MCF 10A (cell line): ENCODE measurements at regions not wholly inside any gene's neighbourhood (a gene's known extent, or its start where the extent isn't known, plus 50 kb on each side); places are given as distances from the start of the nearest gene placed in this dataset.

ENCODE experiments used
- BruUV-seq: library from RNA; stranded (reverse); fragments of 400-500 nt; replicated peaks from 2 replicates; lab custom pipeline; 2021; lab: Mats Ljungman, UMichigan
- CTCF ChIA-PET: fragments of 300-600 bp; sonication (Branson Sonifier 250); formaldehyde crosslinking; extraction: SDS; loops from one replicate; lab custom pipeline; 2021; ENCODE audit warnings: antibody characterized with exemption, inconsistent platforms; lab: Yijun Ruan, JAX
- POLR2A ChIA-PET: fragments of 300-600, 350-650 bp; sonication (Branson Sonifier 250); formaldehyde crosslinking; extraction: SDS; loops from one replicate; lab custom pipeline; 2020; ENCODE audit warnings: antibody characterized with exemption, inconsistent platforms; lab: Yijun Ruan, JAX
- DNase-seq: peaks from one replicate; pipeline ENCODE4 v3.0.0-alpha.2; 2018; ENCODE audit not compliant: unreplicated experiment
- H3K27ac Mint-ChIP-seq: one replicate; pipeline ENCODE4 v1.8.0; 2022; ENCODE audit warnings: mild to moderate bottlenecking, low read depth, mixed read lengths; ENCODE audit not compliant: unreplicated experiment
- H3K27me3 Mint-ChIP-seq: one replicate; pipeline ENCODE4 v1.8.0; 2022; ENCODE audit warnings: mixed read lengths; ENCODE audit not compliant: insufficient read depth, unreplicated experiment
- H3K36me3 Mint-ChIP-seq: one replicate; pipeline ENCODE4 v1.8.0; 2022; ENCODE audit warnings: mild to moderate bottlenecking, moderate library complexity, mixed read lengths; ENCODE audit not compliant: insufficient read depth, unreplicated experiment
- H3K4me1 Mint-ChIP-seq: one replicate; pipeline ENCODE4 v1.8.0; 2022; ENCODE audit warnings: mixed read lengths; ENCODE audit not compliant: insufficient read depth, unreplicated experiment
- H3K4me3 Mint-ChIP-seq: one replicate; pipeline ENCODE4 v1.8.0; 2022; ENCODE audit warnings: mild to moderate bottlenecking, moderate library complexity, mixed read lengths; ENCODE audit not compliant: unreplicated experiment
- H3K9me3 Mint-ChIP-seq: one replicate; pipeline ENCODE4 v1.8.0; 2022; ENCODE audit warnings: mixed read lengths; ENCODE audit not compliant: unreplicated experiment
- intact Hi-C: fragments of 100-400 bp; cut with micrococcal nuclease; formaldehyde crosslinking; loops from 2 replicates; pipeline ENCODE4 v1.14.1; 2022
- TF ChIP-seq, protein P1 (sequence below): fragments of 200-600 bp; IDR thresholded peaks from one replicate; pipeline ENCODE4 v1.8.0; 2022; ENCODE audit warnings: antibody characterized with exemption, mild to moderate bottlenecking; ENCODE audit not compliant: unreplicated experiment

DNA sequence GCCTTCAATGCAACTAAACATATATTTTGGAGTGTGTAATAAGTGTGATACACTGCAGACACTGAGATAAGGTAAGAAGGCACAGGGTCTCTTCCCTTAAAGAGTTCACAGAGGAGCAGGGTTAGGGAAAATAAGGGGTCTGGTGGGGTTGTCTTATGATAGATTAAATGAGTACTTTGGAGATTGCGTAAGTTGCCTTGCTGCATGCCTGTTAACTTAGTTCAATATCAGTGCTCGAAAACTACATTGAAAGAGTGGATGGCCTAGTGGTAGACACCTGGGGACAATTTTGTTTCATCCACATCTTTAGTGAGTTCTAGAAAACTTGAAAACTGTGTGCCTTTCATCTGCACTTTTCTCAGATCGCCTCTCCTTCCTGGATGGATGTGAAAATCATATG, 123.2 kb upstream of the BTBD3 start:
- DNase-seq: no peak
- CTCF ChIA-PET: no interaction called here
- TF ChIP-seq, protein P1, sequence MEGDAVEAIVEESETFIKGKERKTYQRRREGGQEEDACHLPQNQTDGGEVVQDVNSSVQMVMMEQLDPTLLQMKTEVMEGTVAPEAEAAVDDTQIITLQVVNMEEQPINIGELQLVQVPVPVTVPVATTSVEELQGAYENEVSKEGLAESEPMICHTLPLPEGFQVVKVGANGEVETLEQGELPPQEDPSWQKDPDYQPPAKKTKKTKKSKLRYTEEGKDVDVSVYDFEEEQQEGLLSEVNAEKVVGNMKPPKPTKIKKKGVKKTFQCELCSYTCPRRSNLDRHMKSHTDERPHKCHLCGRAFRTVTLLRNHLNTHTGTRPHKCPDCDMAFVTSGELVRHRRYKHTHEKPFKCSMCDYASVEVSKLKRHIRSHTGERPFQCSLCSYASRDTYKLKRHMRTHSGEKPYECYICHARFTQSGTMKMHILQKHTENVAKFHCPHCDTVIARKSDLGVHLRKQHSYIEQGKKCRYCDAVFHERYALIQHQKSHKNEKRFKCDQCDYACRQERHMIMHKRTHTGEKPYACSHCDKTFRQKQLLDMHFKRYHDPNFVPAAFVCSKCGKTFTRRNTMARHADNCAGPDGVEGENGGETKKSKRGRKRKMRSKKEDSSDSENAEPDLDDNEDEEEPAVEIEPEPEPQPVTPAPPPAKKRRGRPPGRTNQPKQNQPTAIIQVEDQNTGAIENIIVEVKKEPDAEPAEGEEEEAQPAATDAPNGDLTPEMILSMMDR: no peak
- H3K9me3 Mint-ChIP-seq: peaks cover 7% of the 10 kb centered on the region
- POLR2A ChIA-PET: interaction anchor here (0.6 kb wide), 1 partner anchor 1296 kb away, joined by 3 read pairs; no protein-coding TSS in a partner anchor
- intact Hi-C loops: no loop called here
- H3K27ac Mint-ChIP-seq: no peak overlapping the region
- no peak overlapping the region for H3K4me3 Mint-ChIP-seq
- H3K36me3 Mint-ChIP-seq: no peaks in the 10 kb centered on the region
- peaks cover 29% of the 10 kb centered on the region for H3K4me1 Mint-ChIP-seq
- BruUV-seq: no TSS peak
- no peaks in the 10 kb centered on the region for H3K27me3 Mint-ChIP-seq

DNA sequence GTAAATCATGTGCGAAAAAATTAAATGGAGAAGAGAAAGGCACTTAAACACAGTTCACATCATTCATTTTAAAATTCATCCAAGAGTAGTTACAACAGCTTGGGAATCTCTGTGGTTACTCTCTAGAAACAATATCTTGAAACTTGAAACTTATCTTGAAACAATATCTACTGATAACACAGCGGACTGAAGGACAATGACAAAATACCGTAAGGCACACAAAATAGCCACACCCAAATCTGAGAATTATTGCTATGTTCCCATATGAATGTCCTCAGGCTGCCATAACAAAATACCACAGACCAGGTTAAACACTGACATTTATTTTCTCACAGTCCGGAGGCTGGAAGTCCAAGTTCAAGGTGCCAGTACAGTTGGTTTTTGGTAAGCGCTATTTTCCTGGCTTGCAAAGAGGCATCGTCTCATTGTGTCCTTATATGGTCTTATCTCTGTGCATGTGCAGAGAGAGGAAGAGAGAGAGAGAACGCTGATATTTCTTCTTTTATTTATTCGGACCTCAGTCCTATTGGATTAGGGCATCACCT, 122.5 kb upstream of the BTBD3 start:
- DNase-seq: no peak
- BruUV-seq: no TSS peak

DNA sequence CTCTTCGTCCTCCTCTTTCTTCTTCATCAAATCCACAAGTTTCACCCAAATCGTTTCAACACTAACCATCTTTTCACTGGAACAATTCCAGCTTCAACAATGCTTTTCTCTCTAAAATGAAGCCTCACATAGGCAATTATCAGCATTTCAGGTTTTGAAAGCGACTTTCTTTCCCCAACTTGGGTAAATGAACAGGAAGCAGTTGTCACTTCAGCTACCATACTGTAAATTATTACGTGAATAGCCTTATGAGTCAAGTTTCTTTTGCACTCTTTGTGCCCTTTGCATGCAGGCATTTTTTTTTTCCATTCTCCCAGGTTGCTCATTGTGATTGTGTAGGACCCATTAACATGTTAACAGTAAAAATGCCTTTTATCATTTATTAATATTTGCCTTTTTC, 121.7 kb upstream of the BTBD3 start:
- Mint-ChIP-seq H3K27ac (no peak overlapping the region), H3K36me3 (no peaks in the 10 kb centered on the region), H3K4me1 (peaks cover 25% of the 10 kb centered on the region), H3K27me3 (no peaks in the 10 kb centered on the region), H3K4me3 (no peak overlapping the region), H3K9me3 (peaks cover 7% of the 10 kb centered on the region)
- TF ChIP-seq, protein P1: no peak
- ChIA-PET CTCF (no interaction called here), POLR2A (no interaction called here)
- no peak for DNase-seq
- no TSS peak for BruUV-seq
- intact Hi-C loops: no loop called here

More for the DNA sequence above, 122.5 kb upstream of the BTBD3 start:
- H3K9me3 Mint-ChIP-seq: peaks cover 7% of the 10 kb centered on the region
- H3K4me1 Mint-ChIP-seq: peaks cover 28% of the 10 kb centered on the region
- intact Hi-C loops: no loop called here
- no peak overlapping the region for H3K4me3 Mint-ChIP-seq
- H3K36me3 Mint-ChIP-seq: no peaks in the 10 kb centered on the region
- TF ChIP-seq, protein P1: no peak
- no peak overlapping the region for H3K27ac Mint-ChIP-seq
- H3K27me3 Mint-ChIP-seq: no peaks in the 10 kb centered on the region
- POLR2A ChIA-PET: no interaction called here
- CTCF ChIA-PET: interaction anchor here (0.6 kb wide), 1 partner anchor 23 kb away, joined by 3 read pairs; no protein-coding TSS in a partner anchor

DNA sequence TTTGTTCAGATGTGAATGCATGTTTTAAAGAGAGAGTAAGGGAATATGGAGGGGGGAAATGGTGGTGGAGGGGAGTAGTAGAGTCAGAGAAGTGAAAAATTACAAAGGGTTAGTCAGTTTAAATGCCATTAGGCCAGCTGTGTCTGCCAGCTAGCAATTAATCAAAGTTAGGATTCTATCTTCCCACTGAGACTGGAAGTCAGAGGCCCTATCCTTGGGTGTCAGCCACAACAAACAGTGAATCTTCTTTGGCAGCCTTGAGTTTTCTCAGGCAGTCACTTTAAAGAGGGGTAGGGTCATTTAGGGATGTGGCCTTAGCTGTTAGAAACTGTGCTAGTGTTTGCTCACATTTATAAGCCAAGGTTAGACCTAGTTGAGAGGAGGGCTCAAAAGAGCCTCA, 120.5 kb upstream of the BTBD3 start:
- intact Hi-C loops: no loop called here
- H3K4me1 Mint-ChIP-seq: peaks cover 14% of the 10 kb centered on the region
- H3K27ac Mint-ChIP-seq: no peak overlapping the region
- H3K27me3 Mint-ChIP-seq: no peaks in the 10 kb centered on the region
- BruUV-seq: no TSS peak
- H3K9me3 Mint-ChIP-seq: peaks cover 7% of the 10 kb centered on the region
- no peak for DNase-seq
- ChIA-PET CTCF (no interaction called here), POLR2A (no interaction called here)
- H3K36me3 Mint-ChIP-seq: no peaks in the 10 kb centered on the region
- TF ChIP-seq, protein P1: no peak
- no peak overlapping the region for H3K4me3 Mint-ChIP-seq
